ENCODE measurements at regions not wholly inside any gene's neighbourhood (a gene's known extent, or its start where the extent isn't known, plus 50 kb on each side); places are given as distances from the start of the nearest gene placed in this dataset.

GRCh38 chr2:14364471-14364870, 268.0 kb upstream of the LRATD1 start:
- no peak for FAIRE-seq
- TF ChIP-seq JUN (IDR thresholded peaks at IDR 0.05; ENCODE audit: borderline replicate concordance, insufficient read depth, insufficient read length, low read depth) (no peak), POLR2A (IDR thresholded peaks at IDR 0.05; ENCODE audit: low read depth, low read length) (no peak), EZH2 (IDR thresholded peaks at IDR 0.05; ENCODE audit: borderline replicate concordance, low read depth, low read length, severe bottlenecking) (no peak), GATA2 (IDR thresholded peaks at IDR 0.05; ENCODE audit: insufficient read depth, insufficient read length, low read depth, low read length) (no peak), FOS (IDR thresholded peaks at IDR 0.05; ENCODE audit: borderline replicate concordance, insufficient read depth, low read length) (no peak), MYC (IDR thresholded peaks at IDR 0.05; ENCODE audit: low read depth, low read length) (no peak), POLR2AphosphoS5 (IDR thresholded peaks at IDR 0.05; ENCODE audit: insufficient read depth, low read depth, low read length) (no peak)
- TF ChIP-seq, protein P1, sequence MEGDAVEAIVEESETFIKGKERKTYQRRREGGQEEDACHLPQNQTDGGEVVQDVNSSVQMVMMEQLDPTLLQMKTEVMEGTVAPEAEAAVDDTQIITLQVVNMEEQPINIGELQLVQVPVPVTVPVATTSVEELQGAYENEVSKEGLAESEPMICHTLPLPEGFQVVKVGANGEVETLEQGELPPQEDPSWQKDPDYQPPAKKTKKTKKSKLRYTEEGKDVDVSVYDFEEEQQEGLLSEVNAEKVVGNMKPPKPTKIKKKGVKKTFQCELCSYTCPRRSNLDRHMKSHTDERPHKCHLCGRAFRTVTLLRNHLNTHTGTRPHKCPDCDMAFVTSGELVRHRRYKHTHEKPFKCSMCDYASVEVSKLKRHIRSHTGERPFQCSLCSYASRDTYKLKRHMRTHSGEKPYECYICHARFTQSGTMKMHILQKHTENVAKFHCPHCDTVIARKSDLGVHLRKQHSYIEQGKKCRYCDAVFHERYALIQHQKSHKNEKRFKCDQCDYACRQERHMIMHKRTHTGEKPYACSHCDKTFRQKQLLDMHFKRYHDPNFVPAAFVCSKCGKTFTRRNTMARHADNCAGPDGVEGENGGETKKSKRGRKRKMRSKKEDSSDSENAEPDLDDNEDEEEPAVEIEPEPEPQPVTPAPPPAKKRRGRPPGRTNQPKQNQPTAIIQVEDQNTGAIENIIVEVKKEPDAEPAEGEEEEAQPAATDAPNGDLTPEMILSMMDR (IDR thresholded peaks at IDR 0.05; ENCODE audit: extremely low read depth in 1 of 2, insufficient read depth in 1 of 2, low read depth in 1 of 2, low read length in 2 of 2): no peak
- TF ChIP-seq, protein P2, sequence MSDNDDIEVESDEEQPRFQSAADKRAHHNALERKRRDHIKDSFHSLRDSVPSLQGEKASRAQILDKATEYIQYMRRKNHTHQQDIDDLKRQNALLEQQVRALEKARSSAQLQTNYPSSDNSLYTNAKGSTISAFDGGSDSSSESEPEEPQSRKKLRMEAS (IDR thresholded peaks at IDR 0.05; ENCODE audit: insufficient read depth, insufficient read length): no peak
- ChIA-PET POLR2A (no interaction called here), CTCF (no interaction called here)
- no peaks in the 10 kb centered on the region for H3K9me3 ChIP-seq (replicated peaks; ENCODE audit: control insufficient read depth, insufficient read depth, low read length)
- DNase-seq (ENCODE audit: low read depth, low spot score): no peak
- no peaks in the 10 kb centered on the region for H3K27me3 ChIP-seq (ENCODE audit: control insufficient read depth in 2 of 2, insufficient read depth in 2 of 2, low read length in 2 of 2)
- H2AFZ ChIP-seq (ENCODE audit: low read depth, low read length): no peak overlapping the region
- H3K4me1 ChIP-seq (ENCODE audit: control insufficient read depth, extremely low read depth, insufficient read depth, low read length): no peaks in the 10 kb centered on the region
- no peak overlapping the region for H3K4me3 ChIP-seq (replicated peaks in 1 of 3; ENCODE audit: insufficient read depth in 1 of 3, low read depth in 1 of 3, low read length in 3 of 3)
- no peaks in the 10 kb centered on the region for H3K79me2 ChIP-seq (ENCODE audit: control insufficient read depth, insufficient read depth, low read length)
- no peaks in the 10 kb centered on the region for H4K20me1 ChIP-seq (replicated peaks; ENCODE audit: control insufficient read depth, extremely low read depth, insufficient read depth, low read length)
- intact Hi-C loops (cut with micrococcal nuclease): no loop called here
- no peak overlapping the region for H3K4me2 ChIP-seq (ENCODE audit: insufficient read depth, low read length)
- H3K9me1 ChIP-seq (replicated peaks; ENCODE audit: control insufficient read depth, extremely low read depth, insufficient read depth, low read length): no peaks in the 10 kb centered on the region
- no TSS peak for BruUV-seq (replicated peaks)
- dilution Hi-C loops (cut with MboI; ENCODE audit: extremely low pct_ligation_motif_present, low sequenced_read_pairs): no loop called here
- no peak overlapping the region for H3K9ac ChIP-seq (replicated peaks; ENCODE audit: extremely low read depth, insufficient read depth, low read length)
- H3K36me3 ChIP-seq (ENCODE audit: control insufficient read depth in 2 of 2, extremely low read depth in 1 of 2, insufficient read depth in 2 of 2, low read length in 2 of 2): no peaks in the 10 kb centered on the region
- no peak overlapping the region for H3K27ac ChIP-seq (ENCODE audit: insufficient read depth, low read depth, low read length)

Data from endothelial cell of umbilical vein (primary cell).